PC-9 (cell line): ENCODE measurements at regions not wholly inside any gene's neighbourhood (a gene's known extent, or its start where the extent isn't known, plus 50 kb on each side); places are given as distances from the start of the nearest gene placed in this dataset.

ENCODE experiments used
- EZH2 ChIP-seq: fragments of 200-600 bp; sonication (generic); IDR thresholded peaks from 2 replicates; pipeline ENCODE4 v1.8.0; 2017; ENCODE audit warnings: antibody characterized with exemption, low read depth
- TF ChIP-seq, protein P1 (sequence below): fragments of 200-600 bp; sonication (generic); conservative IDR thresholded peaks from 2 replicates; pipeline ENCODE4 v1.6.1; 2017; ENCODE audit warnings: mixed run types, antibody characterized with exemption, mild to moderate bottlenecking, moderate library complexity

GRCh38 chr2:183684686-183685085 is 560.4 kb downstream of the NUP35 start:
- TF ChIP-seq, protein P1, sequence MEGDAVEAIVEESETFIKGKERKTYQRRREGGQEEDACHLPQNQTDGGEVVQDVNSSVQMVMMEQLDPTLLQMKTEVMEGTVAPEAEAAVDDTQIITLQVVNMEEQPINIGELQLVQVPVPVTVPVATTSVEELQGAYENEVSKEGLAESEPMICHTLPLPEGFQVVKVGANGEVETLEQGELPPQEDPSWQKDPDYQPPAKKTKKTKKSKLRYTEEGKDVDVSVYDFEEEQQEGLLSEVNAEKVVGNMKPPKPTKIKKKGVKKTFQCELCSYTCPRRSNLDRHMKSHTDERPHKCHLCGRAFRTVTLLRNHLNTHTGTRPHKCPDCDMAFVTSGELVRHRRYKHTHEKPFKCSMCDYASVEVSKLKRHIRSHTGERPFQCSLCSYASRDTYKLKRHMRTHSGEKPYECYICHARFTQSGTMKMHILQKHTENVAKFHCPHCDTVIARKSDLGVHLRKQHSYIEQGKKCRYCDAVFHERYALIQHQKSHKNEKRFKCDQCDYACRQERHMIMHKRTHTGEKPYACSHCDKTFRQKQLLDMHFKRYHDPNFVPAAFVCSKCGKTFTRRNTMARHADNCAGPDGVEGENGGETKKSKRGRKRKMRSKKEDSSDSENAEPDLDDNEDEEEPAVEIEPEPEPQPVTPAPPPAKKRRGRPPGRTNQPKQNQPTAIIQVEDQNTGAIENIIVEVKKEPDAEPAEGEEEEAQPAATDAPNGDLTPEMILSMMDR, result no peak
- no peak for TF ChIP-seq EZH2
